ENCODE measurements at regions not wholly inside any gene's neighbourhood (a gene's known extent, or its start where the extent isn't known, plus 50 kb on each side); places are given as distances from the start of the nearest gene placed in this dataset.

DNA sequence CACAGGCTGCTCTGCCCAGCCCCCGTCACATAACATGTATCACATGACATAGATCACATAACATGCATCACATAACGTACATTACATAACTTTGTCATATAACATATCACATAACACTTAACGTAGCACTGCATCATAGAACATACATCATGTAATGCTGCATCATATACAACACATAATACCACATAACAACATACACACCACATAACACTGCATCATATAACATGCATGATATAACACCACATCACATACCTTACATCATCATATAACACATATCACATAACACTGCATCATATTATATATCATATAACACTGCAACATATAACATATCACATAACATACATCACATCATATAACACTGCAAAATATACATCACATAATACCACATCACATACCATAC is 83.8 kb downstream of the AXIN2 start:
- no peak for DNase-seq

DNA sequence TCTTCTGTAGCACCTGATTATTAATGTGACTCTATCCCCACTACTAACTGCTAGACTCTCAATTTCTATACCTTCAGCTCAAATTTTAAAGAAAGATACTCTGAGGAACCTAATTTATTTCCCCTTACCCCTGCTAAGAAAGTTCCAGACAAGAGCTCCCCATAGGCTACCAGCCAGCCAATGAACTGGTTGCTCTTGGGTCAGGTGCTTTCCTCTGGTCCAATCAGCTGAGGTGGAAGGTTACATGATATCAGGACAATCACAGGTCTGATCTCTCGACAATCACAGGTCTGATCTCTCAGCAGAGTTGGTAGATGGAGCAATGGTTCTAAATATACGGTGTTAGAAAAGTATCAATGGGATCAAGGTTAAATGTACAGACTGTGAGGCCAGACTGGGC is 86.8 kb downstream of the AXIN2 start:
- DNase-seq: no peak

DNA sequence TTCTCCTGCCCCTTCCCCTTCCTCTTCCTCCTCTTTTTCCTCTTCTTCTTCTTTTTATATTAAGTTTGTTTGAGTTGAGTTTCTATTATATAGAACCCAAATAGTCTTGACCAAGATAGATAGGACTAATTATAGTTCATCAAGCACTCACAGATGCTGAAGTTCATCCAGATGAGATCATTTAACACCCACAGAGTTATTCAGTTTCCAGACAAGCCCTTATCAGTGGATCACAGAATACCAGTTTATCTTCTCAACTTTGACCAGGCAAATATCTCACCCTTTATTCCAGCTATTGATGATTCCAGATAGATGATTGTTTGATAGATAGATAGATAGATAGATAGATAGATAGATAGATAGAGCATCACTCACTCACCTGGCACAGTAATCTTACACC is 87.5 kb downstream of the AXIN2 start:
- no peak for DNase-seq

DNA sequence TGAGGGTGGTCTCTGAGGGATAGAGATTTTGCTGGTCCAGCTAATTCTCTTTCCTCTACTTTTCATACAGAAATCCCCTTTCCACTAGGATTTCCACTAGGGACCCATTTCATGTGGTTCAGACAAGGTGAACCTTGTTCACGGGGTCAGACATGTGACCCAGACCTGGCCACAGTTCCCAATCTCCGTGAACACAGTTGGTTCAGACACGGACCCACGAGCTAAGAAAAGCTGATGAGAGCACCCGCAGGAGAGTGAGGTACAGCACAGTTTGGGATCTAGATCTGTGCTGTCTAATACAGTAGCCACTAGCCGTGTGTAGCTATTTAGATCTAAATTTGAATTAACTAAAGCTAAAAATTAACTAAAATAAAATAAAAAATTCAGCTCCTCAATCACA is 88.1 kb downstream of the AXIN2 start:
- no peak for DNase-seq

DNA sequence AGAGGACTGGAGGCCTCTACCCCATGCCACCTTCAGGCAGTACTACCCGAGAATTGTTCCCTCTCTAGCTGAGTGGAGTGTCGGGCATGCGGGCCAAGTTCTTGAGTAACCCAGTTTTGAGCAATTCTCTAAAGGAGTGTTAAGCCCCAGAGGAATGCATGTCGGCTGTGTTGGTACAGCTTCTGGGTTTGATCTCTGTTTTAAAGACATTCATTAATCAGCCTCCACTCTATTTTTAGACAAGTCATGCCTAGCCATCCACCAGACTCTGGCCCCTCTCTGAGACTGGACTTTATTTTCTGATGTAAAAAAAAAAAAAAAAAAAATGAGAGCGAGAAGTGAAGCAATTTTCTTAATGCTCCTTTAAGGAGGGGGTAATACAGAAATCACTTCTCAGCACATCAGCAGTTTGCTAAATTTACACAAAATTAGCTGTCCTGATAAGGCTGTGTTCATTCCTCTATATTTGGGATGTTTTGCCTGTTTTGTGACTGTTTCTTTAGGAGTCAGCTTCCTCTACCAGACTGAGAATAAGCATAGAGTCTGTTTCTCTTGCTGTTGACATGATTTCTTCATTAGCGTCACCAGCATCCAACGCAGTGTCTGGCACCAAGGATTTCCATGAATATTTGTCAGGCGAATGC is 88.7 kb downstream of the AXIN2 start:
- DNase-seq: no peak

DNA sequence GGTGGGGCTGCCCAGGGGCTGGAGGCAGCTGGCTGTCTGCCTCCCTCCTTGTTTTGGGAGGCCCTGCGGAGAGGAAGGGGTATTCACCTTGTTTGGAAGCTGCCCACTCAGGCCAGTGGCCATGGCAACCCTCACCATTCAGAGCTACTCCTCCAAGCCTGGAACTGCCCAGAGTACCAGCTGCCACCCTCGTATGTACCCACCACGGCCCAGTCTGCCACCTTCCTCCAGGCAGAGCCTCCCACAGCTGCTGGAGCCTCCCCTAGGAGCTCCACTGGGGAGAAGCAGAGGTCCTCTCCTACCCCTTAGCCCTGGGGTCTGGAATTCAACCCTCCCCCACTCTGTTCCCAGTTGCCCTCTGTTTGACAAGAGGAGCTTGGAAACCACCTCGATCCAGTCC is 90.7 kb downstream of the AXIN2 start:
- DNase-seq: no peak

DNA sequence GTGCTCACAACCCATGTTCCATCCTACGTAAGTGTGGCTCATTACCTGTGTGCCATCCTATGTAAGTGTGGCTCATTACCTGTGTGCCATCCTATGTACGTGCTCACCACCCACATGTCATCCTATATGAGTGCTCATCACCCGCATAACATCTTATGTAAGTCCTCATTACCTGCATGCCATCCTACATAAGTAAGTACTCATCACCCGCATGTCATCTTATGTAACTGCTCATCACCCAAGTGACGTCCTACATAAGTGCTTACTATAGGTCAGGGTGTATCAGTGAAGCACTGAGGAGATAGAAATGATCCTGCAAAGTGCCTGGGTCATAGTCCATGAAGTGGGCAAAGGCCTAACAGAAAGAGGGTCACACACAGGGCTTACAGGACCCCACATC is 93.1 kb downstream of the AXIN2 start:
- DNase-seq: no peak

DNA sequence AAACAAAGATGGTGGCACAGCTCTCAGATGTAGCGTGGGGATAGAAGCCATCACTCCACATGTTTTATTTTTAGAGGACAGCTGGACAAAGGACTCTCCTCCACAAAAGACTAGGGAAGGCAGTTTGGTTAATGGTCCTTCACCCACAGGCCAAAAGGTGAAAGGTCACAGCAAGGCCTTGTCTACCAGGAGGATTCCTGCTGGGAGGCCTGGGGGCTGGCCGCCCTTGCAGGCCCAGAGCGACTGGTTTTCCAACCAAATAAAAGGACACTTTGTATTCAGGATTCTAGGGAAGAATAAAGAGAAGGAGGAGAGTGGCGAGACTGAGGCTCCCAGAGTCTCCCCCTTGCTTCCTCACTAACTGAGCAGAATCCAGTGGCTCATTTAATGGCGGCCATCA is 94.3 kb downstream of the AXIN2 start:
- DNase-seq: no peak

DNA sequence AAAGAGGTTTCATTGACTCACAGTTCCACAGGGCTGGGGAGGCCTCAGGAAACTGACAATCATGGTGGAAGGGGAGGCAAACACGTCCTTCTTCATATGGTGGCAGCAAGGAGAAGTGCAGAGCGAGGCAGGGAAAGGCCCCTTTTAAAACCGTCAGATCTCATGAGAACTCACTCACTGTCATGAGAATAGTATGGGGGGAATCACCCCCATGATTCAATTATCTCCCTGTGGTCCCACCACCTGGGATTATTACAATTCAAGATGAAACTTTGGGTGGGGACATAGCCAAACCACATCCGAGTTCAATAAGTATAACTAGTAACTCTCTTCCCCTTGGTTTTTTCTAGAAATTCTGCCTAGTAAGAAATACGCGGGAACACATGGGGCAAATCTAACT is 94.9 kb downstream of the AXIN2 start:
- no peak for DNase-seq

DNA sequence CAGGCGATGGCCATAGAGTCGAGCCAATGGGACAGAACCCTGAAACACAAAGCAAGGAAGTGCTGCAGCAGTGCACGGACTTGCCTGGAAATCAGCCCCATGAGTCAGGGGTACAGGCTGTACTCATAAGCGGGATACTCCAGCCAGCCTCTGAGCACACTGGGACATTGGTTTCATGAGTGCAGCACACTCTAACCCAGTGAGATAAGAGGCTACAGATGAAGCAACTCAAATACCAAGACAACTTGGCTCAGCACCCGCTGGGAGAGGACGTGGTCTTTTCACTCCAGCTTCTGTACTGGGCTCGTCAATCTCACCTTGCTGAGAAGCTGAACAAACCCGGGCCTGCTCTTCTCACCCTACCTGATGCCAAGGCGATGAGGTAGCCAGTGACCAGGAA is 98.2 kb downstream of the AXIN2 start:
- no peak for DNase-seq

DNA sequence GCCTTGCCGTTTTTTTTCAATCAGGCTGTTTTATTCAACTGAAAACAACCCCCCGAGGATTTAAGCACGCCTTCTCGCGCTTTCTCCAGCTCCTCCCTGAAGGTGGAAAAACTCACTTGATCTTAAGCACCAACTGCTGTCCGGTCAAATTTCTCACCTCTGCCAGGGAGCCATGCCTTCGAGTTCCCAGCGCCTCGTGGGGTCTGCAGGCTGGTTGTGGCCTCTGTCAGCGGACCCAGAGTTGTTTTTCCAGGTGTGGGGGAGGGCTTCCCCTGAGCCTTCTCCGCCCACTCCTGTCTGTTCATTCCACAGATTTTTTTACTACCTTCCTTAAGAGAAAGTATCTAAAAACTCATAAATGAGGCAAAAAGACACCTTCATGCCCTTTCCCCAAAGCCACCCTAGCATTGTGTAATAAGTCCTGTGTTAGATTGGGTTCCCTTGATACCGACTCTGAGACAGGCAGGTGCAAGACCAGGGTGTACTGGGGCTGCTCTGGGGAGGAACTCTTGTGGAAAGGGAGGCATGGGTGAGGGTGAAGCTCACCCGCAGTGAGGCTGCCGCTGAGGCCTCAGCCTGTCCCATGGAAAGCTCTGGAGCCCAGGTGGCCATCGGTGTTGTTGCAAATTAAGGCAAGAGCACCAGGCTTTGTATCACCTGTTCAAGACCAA is 101.6 kb downstream of the AXIN2 start:
- no peak for DNase-seq

DNA sequence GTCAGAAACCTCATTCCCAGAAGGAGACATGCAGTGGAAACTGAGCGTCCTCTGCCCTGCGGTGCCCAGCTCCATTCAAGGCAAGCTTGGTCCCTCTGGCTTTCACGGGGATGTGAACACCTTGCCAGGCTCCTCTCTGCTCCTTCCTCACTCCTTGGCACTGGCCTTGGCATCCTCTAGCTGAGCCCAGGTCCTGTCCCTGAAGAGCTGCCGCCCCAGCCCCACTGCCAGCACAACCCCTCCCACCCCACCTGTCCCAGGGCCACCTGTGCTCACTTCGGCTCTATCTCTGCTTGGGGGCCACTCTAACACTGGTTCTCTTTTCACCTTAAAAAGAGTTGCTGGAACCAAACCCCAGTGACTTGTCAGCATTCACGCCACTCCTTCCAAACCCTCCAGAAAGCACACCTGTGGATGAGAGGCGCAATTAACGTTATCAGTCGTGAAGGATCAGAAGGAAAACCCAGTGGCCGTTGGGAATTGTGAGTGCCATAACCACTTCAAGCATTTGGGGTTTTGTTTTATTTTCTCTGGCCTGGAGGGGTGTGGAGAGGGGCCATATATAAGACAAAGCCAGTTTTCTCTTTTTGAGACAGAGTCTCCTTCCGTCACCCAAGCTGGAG is 103.7 kb downstream of the AXIN2 start:
- DNase-seq: no peak

DNA sequence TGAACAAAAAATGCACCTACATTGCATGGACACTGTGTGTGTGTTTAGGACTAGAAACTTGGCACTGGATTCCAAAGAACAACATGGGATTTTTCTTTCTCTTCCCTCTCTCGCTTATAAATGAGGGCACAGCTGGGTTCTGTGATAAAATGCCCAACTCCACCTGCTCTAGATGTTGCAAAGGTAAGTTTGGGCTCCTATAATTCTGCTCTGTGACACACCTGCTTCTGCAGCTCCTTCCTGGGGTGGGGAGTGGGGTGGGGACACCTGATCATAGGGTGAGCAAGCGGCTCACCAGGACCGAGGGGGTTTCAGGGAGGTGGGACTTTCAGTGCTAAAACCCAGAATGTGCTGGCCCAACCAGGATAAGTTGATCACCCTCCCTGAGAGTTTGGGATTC is 104.3 kb downstream of the AXIN2 start:
- no peak for DNase-seq

DNA sequence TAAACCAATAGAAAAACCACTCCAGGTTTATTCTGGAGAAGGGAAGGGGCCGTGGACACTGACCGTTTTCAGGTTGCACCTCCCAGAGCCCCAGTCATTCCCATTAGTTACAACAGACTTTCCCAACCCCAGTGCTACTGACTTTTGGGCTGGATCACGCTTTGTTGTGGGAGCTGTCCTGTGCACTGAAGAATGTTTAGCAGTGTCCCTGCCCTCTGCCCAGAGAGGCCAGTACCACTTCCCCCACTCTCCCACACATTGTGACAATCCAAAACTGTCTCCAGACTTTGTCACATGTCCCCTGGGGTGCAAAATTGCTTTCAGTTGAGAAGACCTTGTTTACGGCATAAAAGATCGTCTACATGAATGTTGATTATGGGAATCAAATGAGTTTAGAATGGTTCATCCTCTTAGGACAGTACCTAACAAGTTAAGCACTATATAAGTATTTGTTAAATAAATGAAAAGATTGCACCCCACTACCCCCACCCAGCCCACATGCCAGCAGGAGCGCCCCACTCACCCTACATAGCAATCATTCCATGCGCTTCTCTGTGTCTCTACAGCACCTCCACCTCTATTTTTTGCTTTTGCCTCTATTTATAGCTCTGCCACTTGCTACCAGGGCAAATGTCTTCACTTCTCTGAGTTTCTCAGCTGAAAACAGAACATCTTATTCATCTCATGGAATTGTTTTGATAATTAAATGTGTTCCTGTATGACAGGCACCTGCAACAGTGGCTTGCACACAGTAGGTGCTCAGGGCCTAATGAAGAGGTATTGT is 104.9 kb downstream of the AXIN2 start:
- DNase-seq: no peak

DNA sequence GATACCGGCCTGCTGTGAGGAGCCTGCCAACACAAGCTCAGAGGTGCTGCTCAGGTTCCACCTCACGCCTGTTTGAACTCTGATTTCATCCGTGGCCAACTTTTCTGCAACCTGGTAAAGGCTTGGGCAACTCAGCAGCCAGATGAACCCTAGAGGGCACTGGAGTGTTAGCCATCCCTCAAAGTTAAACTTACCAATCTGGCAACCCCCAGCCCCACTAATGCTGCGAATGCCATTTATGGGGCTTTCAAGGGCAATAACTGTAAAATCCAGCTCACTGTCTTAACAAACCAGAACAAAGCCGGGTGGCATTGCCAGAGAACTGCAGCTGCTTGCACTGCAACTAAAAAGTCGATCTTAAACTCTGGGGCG is 105.5 kb downstream of the AXIN2 start:
- no peak for DNase-seq

DNA sequence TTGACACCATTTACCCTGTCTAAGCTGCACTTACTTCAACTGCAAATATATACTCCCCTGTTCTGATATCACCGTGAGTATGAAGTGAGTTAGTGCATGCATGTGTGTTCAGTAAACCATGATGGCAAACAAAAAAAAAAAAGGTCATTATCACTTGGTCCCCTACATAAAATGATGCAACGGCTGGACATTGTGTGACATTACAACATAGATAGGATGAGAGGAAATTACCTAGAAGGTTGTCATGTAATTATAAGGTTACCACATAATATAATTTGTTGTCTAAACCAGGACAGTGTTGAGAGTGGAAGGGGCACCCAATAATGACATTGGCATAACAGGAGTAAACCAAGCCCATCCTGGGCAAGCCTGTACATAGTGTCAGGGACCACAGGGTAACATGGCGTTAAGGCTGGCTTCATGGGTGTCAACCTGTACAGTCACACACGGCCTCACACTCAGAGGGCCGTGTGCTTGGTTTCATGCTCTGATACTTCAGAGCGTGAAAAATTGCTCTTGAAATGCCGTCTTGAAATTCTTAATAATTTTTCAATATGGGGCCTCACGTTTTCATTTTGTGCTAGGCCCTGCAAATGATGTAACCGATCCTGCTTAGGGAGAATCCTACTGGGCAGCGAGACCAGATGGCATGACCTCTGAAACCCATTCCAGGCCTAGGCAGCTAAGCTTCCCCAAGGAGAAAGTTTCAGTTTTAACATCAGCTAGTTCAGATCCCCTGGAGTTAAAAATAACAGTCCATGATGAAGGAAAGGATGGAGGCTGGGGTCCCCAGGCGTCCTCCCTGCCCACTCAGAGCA is 106.1 kb downstream of the AXIN2 start:
- DNase-seq: no peak

DNA sequence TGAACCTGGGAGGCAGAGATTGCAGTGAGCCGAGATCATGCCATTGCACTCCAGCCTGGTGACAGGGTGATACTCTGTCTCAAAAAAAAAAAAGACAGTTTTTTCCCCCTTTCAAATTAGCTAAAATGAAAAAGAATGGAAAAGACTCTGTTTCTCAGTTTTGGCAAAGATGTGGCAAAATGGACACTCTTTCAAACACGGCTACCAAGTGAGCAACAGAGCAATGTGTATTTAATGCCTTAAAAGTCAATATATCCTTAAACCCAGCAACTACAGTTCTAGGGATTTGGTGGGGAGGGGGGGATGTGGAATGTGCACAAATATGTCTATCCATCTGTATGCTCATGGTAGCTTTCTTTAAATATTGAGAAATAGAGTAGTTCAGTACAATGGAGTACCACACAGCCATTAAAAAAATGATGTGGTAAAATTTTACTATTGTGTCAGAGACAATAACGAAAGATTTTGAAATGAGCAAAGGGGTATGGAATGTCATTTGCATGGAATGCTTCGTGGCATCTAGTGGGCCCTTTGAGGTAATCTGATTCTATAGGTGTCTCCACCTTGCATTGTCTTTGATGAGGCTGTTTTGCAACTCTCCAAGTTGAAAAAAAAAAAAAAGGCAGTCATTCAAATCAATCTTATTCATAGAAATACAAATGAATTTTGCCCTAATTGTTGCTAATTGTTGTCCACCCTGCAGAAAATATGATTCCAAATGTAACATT is 108.1 kb downstream of the AXIN2 start:
- DNase-seq: no peak

DNA sequence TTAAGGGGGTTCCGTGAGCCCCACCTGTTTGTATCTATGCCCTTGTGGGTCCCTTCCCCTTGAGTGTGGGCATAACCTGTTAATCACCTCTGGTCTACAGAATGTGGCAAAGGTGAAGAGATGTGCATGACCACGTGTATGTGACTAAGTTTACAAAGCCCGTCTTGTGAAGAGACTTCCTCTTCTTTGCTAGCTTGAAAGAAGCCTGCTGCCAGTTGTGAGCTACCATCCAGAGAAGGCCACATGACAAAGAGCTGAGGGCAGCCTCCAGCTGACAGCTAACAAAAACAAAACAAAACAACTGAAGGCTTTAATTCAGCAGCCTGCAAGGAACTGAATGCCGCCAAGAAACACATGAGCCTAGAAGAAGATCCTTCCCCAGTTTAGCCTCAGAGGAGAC is 112.0 kb downstream of the AXIN2 start:
- no peak for DNase-seq

DNA sequence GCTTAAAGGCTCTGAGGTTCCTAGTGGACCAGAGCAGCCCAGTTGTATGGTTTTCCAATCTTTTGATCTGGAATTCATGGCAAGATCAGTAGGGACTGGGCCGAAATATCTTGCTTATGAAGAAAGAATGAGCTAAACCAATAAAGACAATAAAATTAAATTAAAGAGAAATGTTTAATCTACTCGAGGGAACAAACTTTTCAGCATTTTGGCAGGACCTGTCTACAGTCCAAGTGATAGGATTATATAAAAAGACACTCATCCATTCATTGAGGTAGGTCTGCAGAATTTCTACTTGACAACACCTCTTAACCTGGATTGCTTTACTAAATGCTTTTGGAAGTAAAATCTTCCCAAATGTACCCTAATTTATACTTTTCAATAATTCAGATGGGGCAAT is 113.6 kb downstream of the AXIN2 start:
- no peak for DNase-seq

DNA sequence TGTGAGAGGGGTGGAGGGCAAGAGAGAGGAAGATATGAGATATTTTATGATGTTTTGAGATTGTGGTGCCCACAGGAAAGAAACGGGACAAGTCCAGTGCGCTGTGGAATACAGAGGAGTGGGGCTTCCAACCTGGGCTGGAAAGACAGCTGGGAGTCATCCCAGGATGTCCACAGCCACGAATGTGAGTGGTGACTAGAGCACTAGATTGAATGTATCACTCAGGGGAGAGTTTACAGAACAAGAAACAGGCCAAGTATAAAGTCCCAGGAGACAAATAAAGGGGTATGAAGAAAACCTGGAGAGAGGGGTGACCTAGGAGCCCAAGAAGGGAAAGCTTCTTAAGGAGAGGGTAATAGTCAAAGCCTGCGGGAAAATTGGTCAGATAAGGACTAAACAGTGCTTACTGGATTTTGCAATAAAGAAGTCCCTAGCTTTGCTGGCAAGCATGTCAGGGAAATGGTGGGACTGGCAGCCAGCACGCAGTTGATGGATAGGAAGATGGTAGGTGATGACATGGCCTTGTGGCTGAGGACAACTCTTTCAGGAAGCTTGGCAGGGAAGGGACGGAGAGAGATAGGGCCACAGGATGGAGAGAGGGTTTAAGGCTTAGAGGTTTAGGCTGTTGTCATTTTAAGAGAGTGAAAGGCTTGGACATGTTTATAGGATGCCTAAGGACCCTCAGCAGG is 114.5 kb downstream of the AXIN2 start:
- no peak for DNase-seq

DNA sequence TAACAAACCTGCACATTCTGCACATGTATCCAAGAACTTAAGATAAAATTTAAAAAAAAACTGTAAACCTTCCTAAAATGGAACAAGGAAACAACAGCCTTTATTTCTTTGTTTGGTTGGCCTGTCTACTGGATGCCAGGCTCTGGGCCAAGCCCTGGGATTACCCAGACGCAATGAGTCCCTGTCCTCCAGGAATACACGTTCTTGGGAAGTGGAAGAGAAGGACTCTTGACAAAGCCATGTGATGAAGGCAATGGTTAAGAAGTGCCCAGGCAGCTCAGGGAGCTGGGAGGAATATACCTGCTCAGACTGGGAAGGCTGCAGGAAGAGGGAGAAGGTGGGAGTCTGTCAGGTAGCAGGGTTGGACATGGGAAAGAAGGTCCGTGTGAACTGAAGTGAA is 115.4 kb downstream of the AXIN2 start:
- no peak for DNase-seq

DNA sequence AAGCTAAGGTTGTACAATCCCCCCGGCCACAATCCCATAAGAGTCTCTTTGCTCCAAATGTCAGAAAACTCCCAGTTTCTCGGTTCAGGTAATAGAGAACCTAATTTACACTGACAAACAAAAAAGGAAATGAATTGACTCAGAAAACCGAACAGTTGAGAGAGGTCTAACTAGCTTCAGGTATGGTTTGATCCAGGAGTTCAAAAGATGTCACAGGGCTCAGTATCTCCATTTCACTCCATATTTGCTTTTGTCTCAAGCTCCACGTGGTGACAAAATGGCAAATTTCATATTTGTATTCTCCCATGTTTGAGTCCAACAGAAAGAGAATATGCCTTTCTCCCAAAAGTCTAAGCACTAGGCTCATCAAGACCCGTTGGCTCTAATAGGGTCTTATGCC is 117.4 kb downstream of the AXIN2 start:
- no peak for DNase-seq
